Ureter (tissue), 1 donor: ENCODE measurements at regions not wholly inside any gene's neighbourhood (a gene's known extent, or its start where the extent isn't known, plus 50 kb on each side); places are given as distances from the start of the nearest gene placed in this dataset.
"Not testable (repeated sequence)": the region's sequence is repeated elsewhere in the genome, so short reads cannot be mapped to it uniquely, and the experiment has no call there.

Experiments
- DNase-seq: peaks from one replicate; pipeline ENCODE4 v3.0.0-alpha.2; 2020; ENCODE audit warnings: low spot score
- donor health status: DM: yes; HTN: yes; CAD: no.

- no peak for DNase-seq
Observed at GRCh38 chr6:140541288-140541687, 1166.8 kb upstream of the CITED2 start.

GRCh38 chr6:140540743-140541142 lies 1166.3 kb upstream of the CITED2 start:
- DNase-seq = no peak

DNA sequence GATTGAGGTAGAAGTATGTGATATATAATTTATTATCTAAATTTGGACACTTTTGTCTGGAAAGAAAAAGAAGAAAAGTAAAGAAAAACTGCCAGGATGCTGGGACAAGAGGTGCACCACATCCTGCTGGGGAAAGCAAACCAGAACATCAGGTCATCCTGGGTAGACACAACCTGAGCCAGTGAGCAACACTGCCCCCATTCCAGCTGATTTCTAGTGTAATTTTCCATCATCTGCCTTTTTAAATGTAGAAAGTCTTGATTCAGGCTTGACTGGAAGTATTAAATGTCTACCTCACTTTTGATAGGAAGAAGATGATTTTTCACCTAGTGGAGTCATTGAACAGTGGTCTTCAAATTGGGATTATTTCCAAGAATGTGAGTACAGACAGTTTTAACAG lies 1164.5 kb upstream of the CITED2 start:
- no peak for DNase-seq

GRCh38 chr6:140537834-140538705 lies 1163.6 kb upstream of the CITED2 start:
- DNase-seq = no peak

GRCh38 chr6:140537211-140537610 lies 1162.8 kb upstream of the CITED2 start:
- no peak for DNase-seq

DNA sequence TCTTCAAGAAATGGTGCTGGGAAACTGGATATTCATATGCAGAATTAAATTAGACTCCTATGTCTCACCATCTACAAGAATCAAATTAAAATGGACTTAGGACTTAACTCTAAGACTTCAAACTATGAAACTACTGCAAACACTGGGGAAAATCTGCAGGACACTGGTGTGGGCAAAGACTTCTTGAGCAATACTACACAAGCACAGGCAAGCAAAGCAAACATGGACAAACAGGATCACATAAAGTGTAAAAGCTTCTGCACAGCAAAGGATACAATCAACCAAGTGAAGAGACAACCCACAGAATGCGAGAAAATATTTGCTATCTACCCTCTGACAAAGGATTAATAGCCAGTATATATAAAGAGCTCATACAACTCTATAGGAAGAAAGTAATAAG lies 1161.1 kb upstream of the CITED2 start:
- no peak for DNase-seq

DNA sequence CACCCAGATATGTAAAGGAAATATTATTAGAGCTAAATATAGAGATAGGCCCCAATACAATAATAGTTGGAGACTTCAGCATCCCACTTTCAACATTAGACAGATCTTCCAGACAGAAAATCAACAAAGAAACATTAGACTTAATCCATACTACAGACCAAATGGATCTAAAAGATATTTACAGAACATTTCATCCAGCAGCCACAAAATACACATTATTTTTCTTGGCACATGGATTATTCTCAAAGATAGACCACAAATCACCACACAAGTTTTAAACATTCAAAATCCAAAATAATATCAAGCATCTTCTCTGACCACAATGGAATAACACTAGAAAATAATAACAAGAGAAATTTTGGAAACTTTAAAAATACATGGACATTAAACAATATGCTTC lies 1159.1 kb upstream of the CITED2 start:
- no peak for DNase-seq

GRCh38 chr6:140504776-140505175 lies 1130.3 kb upstream of the CITED2 start:
- DNase-seq = no peak

DNA sequence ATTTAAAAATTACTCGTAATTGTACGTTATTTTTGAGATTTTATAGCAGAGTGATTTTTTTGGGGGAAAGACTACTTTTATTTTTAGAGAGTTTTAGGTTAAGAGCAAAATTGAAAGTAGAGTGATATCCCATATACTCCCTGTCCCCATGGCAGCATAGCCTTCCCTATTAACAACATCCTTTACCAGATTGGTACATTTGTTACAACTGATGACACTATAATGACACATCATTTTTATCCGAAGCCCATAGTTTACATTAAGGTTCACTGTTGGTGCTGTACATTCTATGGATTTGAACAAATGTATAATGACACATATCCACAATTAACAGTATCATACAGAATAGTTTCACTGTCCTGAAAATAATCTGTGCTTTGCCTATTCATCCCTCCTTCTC lies 1126.4 kb upstream of the CITED2 start:
- no peak for DNase-seq

DNA sequence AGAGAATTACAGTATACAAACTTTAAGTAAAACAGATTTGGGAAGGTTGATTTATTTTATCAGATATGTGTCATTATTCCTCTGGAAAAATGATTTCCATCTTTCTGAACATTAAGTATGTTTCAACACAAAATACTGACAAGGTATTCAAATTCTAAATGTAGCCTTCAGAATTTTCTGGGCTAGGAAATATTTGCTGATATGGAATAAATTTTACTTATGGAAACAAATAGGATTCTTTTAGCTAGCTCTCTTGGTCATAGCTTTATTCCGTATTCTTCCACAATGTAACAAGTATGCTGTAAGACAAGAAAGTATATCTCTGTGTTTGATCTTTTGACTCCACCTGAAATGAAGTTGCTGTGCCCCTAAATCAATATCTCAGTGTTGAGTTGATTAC lies 1125.2 kb upstream of the CITED2 start:
- DNase-seq = no peak

- no peak for DNase-seq
Observed at GRCh38 chr6:140494321-140495108, 1120.1 kb upstream of the CITED2 start.

DNA sequence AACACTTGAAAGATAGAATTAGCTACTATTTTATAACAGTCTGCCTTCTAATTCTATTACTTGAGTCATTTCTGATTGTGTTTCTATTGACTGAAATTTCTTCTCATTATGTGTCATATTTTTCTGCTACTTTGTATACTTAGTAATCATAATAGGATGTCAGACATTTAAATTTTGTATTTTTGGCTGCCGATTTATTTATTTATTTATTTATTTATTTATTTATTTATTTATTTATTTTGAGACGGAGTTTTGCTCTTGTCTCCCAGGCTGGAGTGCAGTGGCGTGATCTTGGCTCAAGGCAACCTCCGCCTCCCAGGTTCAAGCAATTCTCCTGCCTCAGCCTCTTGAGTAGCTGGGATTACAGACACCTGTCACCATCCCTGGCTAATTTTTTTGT lies 1119.0 kb upstream of the CITED2 start:
- not testable (repeated sequence) for DNase-seq

- DNase-seq = no peak
Observed at GRCh38 chr6:140490081-140490480, 1115.6 kb upstream of the CITED2 start.

- no peak for DNase-seq
Observed at GRCh38 chr6:140487586-140487985, 1113.1 kb upstream of the CITED2 start.

GRCh38 chr6:140486450-140487361 lies 1112.3 kb upstream of the CITED2 start:
- DNase-seq = no peak

GRCh38 chr6:140485740-140486449 lies 1111.4 kb upstream of the CITED2 start:
- DNase-seq = no peak

DNA sequence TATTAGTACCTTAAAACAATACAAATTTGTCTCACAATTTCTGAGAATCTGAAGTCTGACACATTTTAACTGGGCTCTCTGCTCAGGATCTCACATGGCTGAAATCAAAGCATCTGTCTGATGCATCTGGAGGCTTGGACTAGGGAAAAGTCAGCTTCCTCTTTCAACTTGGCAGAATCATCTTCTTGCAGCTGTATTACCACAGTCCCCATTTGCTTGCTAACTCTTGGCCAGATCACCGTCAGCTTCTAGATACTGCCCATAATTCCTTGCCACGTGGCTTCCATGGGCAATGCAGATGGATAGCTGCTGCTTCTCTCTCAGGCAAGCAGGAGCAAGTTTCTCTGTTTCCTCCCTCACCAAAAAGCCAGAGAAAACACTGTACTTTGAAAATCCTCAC lies 1106.4 kb upstream of the CITED2 start:
- no peak for DNase-seq

DNA sequence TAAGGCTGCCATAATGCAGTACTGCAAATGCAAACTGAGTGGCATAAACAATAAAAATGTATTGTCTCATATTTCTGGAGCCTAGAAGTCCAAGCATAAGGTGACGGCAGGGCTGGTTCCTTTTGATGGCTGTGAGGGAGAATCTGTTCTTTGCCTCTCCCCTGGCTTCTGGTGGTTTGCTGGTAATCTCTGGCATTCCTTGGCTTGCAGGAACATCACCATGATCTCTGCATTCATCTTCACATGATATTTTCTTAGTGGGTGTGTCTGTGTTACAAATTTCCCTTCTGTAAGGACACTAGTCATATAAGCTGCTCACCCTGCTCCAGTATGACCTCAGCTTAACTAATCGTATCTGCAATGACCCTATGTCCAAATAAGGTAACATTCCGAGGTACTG lies 1104.2 kb upstream of the CITED2 start:
- DNase-seq = no peak

GRCh38 chr6:140475086-140475485 lies 1100.6 kb upstream of the CITED2 start:
- DNase-seq = no peak

- DNase-seq = no peak
Observed at GRCh38 chr6:140464720-140465119, 1090.3 kb upstream of the CITED2 start.

- no peak for DNase-seq
Observed at GRCh38 chr6:140463312-140463710, 1088.9 kb upstream of the CITED2 start.
